ENCODE measurements at regions not wholly inside any gene's neighbourhood (a gene's known extent, or its start where the extent isn't known, plus 50 kb on each side); places are given as distances from the start of the nearest gene placed in this dataset.
"Not testable (repeated sequence)": the region's sequence is repeated elsewhere in the genome, so short reads cannot be mapped to it uniquely, and the experiment has no call there.

- no peak overlapping the region for H3K4me3 ChIP-seq (ENCODE audit: control insufficient read depth in 1 of 2, extremely low read depth in 1 of 2, low read length in 1 of 2)
- Mint-ChIP-seq H3K4me3 (no peak overlapping the region), H3K9me3 (no peaks in the 10 kb centered on the region), H3K27me3 (no peaks in the 10 kb centered on the region), H3K27ac (no peak overlapping the region), H3K4me1 (no peaks in the 10 kb centered on the region), H3K36me3 (no peaks in the 10 kb centered on the region)
- DNase-seq (no peak), ATAC-seq (replicated peaks in 1 of 4) (no peak)
- no peaks in the 10 kb centered on the region for H3K36me3 ChIP-seq (ENCODE audit: control insufficient read depth in 2 of 2, extremely low read depth in 1 of 2, insufficient read depth in 1 of 2, low read length in 1 of 2)
- peaks cover 0 to 5% of the 10 kb centered on the region in 2 experiments for H3K27me3 ChIP-seq (replicated peaks in 1 of 2; ENCODE audit: control insufficient read depth in 2 of 2, extremely low read depth in 1 of 2, insufficient read depth in 2 of 2, low read length in 1 of 2)
- WGBS (ENCODE audit: insufficient coverage) = no CpG with 5 or more reads among the region's 3 CpGs
- CTCF ChIA-PET = no interaction called here
- H3K4me1 ChIP-seq (ENCODE audit: control insufficient read depth in 1 of 2, extremely low read depth in 1 of 2, insufficient read depth in 2 of 2, low read length in 2 of 2) = no peaks in the 10 kb centered on the region
- POLR2A ChIA-PET = no interaction called here
- no peak overlapping the region for H3K27ac ChIP-seq (ENCODE audit: low read length)
- H3K9me3 ChIP-seq = no peaks in the 10 kb centered on the region
Observed at GRCh38 chr10:21363731-21364104, 161.8 kb downstream of the SKIDA1 start.

GRCh38 chr10:21363092-21363730 is 162.3 kb downstream of the SKIDA1 start:
- 73% methylated on average over 1 of the region's 4 CpGs for WGBS (ENCODE audit: insufficient coverage)
- no peak overlapping the region for H3K27ac Mint-ChIP-seq
- H3K9me3 ChIP-seq = no peaks in the 10 kb centered on the region
- no peak overlapping the region for H3K27ac ChIP-seq (ENCODE audit: low read length)
- H3K4me1 Mint-ChIP-seq = no peaks in the 10 kb centered on the region
- H3K4me1 ChIP-seq (ENCODE audit: control insufficient read depth in 1 of 2, extremely low read depth in 1 of 2, insufficient read depth in 2 of 2, low read length in 2 of 2) = no peaks in the 10 kb centered on the region
- no peaks in the 10 kb centered on the region for H3K27me3 Mint-ChIP-seq
- H3K27me3 ChIP-seq (replicated peaks in 1 of 2; ENCODE audit: control insufficient read depth in 2 of 2, extremely low read depth in 1 of 2, insufficient read depth in 2 of 2, low read length in 1 of 2) = peaks cover 0 to 5% of the 10 kb centered on the region in 2 experiments
- no peaks in the 10 kb centered on the region for H3K36me3 Mint-ChIP-seq
- no peaks in the 10 kb centered on the region for H3K36me3 ChIP-seq (ENCODE audit: control insufficient read depth in 2 of 2, extremely low read depth in 1 of 2, insufficient read depth in 1 of 2, low read length in 1 of 2)
- H3K4me3 ChIP-seq (ENCODE audit: control insufficient read depth in 1 of 2, extremely low read depth in 1 of 2, low read length in 1 of 2) = no peak overlapping the region
- DNase-seq = no peak
- CTCF ChIA-PET = no interaction called here
- no peak overlapping the region for H3K4me3 Mint-ChIP-seq
- POLR2A ChIA-PET = interaction anchor here in 1 of 2 donors (0.6 kb wide), 1 partner anchor 46 kb away, joined by 4 read pairs; no protein-coding TSS in a partner anchor
- no peaks in the 10 kb centered on the region for H3K9me3 Mint-ChIP-seq
- ATAC-seq (replicated peaks in 1 of 4) = no peak

GRCh38 chr10:21359202-21359601 is 166.3 kb downstream of the SKIDA1 start:
- DNase-seq = no peak
- Histone ChIP-seq H3K9me3 (no peaks in the 10 kb centered on the region), H3K27me3 (replicated peaks in 1 of 2; ENCODE audit: control insufficient read depth in 2 of 2, extremely low read depth in 1 of 2, insufficient read depth in 2 of 2, low read length in 1 of 2) (peaks cover 0 to 7% of the 10 kb centered on the region in 2 experiments), H3K4me1 (ENCODE audit: control insufficient read depth in 1 of 2, extremely low read depth in 1 of 2, insufficient read depth in 2 of 2, low read length in 2 of 2) (no peaks in the 10 kb centered on the region), H3K27ac (ENCODE audit: low read length) (no peak overlapping the region), H3K36me3 (ENCODE audit: control insufficient read depth in 2 of 2, extremely low read depth in 1 of 2, insufficient read depth in 1 of 2, low read length in 1 of 2) (no peaks in the 10 kb centered on the region), H3K4me3 (ENCODE audit: control insufficient read depth in 1 of 2, extremely low read depth in 1 of 2, low read length in 1 of 2) (no peak overlapping the region)
- Mint-ChIP-seq H3K9me3 (no peaks in the 10 kb centered on the region), H3K4me1 (no peaks in the 10 kb centered on the region), H3K36me3 (no peaks in the 10 kb centered on the region), H3K27ac (no peak overlapping the region), H3K27me3 (peaks cover 3 to 6% of the 10 kb centered on the region in 2 donors), H3K4me3 (no peak overlapping the region)
- ChIA-PET CTCF (interaction anchor here in 1 of 2 donors (0.6 kb wide), 1 partner anchor 615 kb away, joined by 3 read pairs; no protein-coding TSS in a partner anchor), POLR2A (no interaction called here)
- ATAC-seq (replicated peaks in 1 of 4) = no peak
- WGBS (ENCODE audit: insufficient coverage) = no CpG with 5 or more reads among the region's 2 CpGs

- H3K9me3 Mint-ChIP-seq = no peaks in the 10 kb centered on the region
- no peaks in the 10 kb centered on the region for H3K36me3 Mint-ChIP-seq
- no peak overlapping the region for H3K4me3 Mint-ChIP-seq
- H3K4me1 Mint-ChIP-seq = no peaks in the 10 kb centered on the region
- H3K27ac Mint-ChIP-seq = no peak overlapping the region
- Histone ChIP-seq H3K4me1 (ENCODE audit: control insufficient read depth in 1 of 2, extremely low read depth in 1 of 2, insufficient read depth in 2 of 2, low read length in 2 of 2) (no peaks in the 10 kb centered on the region), H3K9me3 (no peaks in the 10 kb centered on the region), H3K4me3 (ENCODE audit: control insufficient read depth in 1 of 2, extremely low read depth in 1 of 2, low read length in 1 of 2) (no peak overlapping the region), H3K36me3 (ENCODE audit: control insufficient read depth in 2 of 2, extremely low read depth in 1 of 2, insufficient read depth in 1 of 2, low read length in 1 of 2) (no peaks in the 10 kb centered on the region), H3K27me3 (replicated peaks in 1 of 2; ENCODE audit: control insufficient read depth in 2 of 2, extremely low read depth in 1 of 2, insufficient read depth in 2 of 2, low read length in 1 of 2) (peaks cover 0 to 4% of the 10 kb centered on the region in 2 experiments), H3K27ac (ENCODE audit: low read length) (no peak overlapping the region)
- WGBS (ENCODE audit: insufficient coverage) = 64% methylated on average over 2 of the region's 2 CpGs
- DNase-seq = no peak
- ATAC-seq (replicated peaks in 1 of 4) = no peak
- peaks cover 3 to 6% of the 10 kb centered on the region in 2 donors for H3K27me3 Mint-ChIP-seq
- ChIA-PET CTCF (no interaction called here), POLR2A (no interaction called here)
Observed at GRCh38 chr10:21355591-21356011, 169.9 kb downstream of the SKIDA1 start.

GRCh38 chr10:21352886-21353285 is 172.6 kb downstream of the SKIDA1 start:
- CTCF ChIA-PET = no interaction called here
- H3K36me3 Mint-ChIP-seq = no peaks in the 10 kb centered on the region
- no peaks in the 10 kb centered on the region for H3K4me1 Mint-ChIP-seq
- H3K4me3 Mint-ChIP-seq = no peak overlapping the region
- Histone ChIP-seq H3K27ac (ENCODE audit: low read length) (no peak overlapping the region), H3K4me3 (ENCODE audit: control insufficient read depth in 1 of 2, extremely low read depth in 1 of 2, low read length in 1 of 2) (no peak overlapping the region), H3K27me3 (replicated peaks in 1 of 2; ENCODE audit: control insufficient read depth in 2 of 2, extremely low read depth in 1 of 2, insufficient read depth in 2 of 2, low read length in 1 of 2) (peaks cover 0 to 2% of the 10 kb centered on the region in 2 experiments), H3K36me3 (ENCODE audit: control insufficient read depth in 2 of 2, extremely low read depth in 1 of 2, insufficient read depth in 1 of 2, low read length in 1 of 2) (no peaks in the 10 kb centered on the region), H3K9me3 (no peaks in the 10 kb centered on the region), H3K4me1 (ENCODE audit: control insufficient read depth in 1 of 2, extremely low read depth in 1 of 2, insufficient read depth in 2 of 2, low read length in 2 of 2) (no peaks in the 10 kb centered on the region)
- no peak overlapping the region for H3K27ac Mint-ChIP-seq
- peaks cover 3 to 6% of the 10 kb centered on the region in 2 donors for H3K27me3 Mint-ChIP-seq
- POLR2A ChIA-PET = no interaction called here
- WGBS (ENCODE audit: insufficient coverage) = no CpG with 5 or more reads among the region's 1 CpG
- no peaks in the 10 kb centered on the region for H3K9me3 Mint-ChIP-seq
- ATAC-seq (replicated peaks in 1 of 4) (no peak), DNase-seq (no peak)

- H3K4me1 ChIP-seq (ENCODE audit: control insufficient read depth in 1 of 2, extremely low read depth in 1 of 2, insufficient read depth in 2 of 2, low read length in 2 of 2); H3K27me3 Mint-ChIP-seq; H3K27me3 ChIP-seq (replicated peaks in 1 of 2; ENCODE audit: control insufficient read depth in 2 of 2, extremely low read depth in 1 of 2, insufficient read depth in 2 of 2, low read length in 1 of 2); H3K9me3 ChIP-seq; H3K36me3 ChIP-seq (ENCODE audit: control insufficient read depth in 2 of 2, extremely low read depth in 1 of 2, insufficient read depth in 1 of 2, low read length in 1 of 2); H3K9me3 Mint-ChIP-seq; H3K36me3 Mint-ChIP-seq; POLR2A ChIA-PET; H3K4me3 ChIP-seq (ENCODE audit: control insufficient read depth in 1 of 2, extremely low read depth in 1 of 2, low read length in 1 of 2); H3K4me3 Mint-ChIP-seq; ATAC-seq (replicated peaks in 1 of 4); H3K4me1 Mint-ChIP-seq; H3K27ac ChIP-seq (ENCODE audit: low read length); DNase-seq; H3K27ac Mint-ChIP-seq; CTCF ChIA-PET: not testable (repeated sequence)
- no CpG with 5 or more reads among the region's 2 CpGs for WGBS (ENCODE audit: insufficient coverage)
Observed at GRCh38 chr10:21351594-21351993, 173.9 kb downstream of the SKIDA1 start.

GRCh38 chr10:21349912-21350286 is 175.6 kb downstream of the SKIDA1 start:
- no peaks in the 10 kb centered on the region for H3K36me3 Mint-ChIP-seq
- no peaks in the 10 kb centered on the region for H3K4me1 Mint-ChIP-seq
- peaks cover 0 to 4% of the 10 kb centered on the region in 2 donors for H3K27me3 Mint-ChIP-seq
- ChIA-PET CTCF (no interaction called here), POLR2A (no interaction called here)
- no peak overlapping the region for H3K4me3 Mint-ChIP-seq
- WGBS (ENCODE audit: insufficient coverage) = 87% methylated on average over 3 of the region's 3 CpGs
- peaks cover 0 to 5% (median 0%) of the 10 kb centered on the region in 3 donors for H3K9me3 Mint-ChIP-seq
- no peaks in the 10 kb centered on the region for H3K27me3 ChIP-seq (replicated peaks in 1 of 2; ENCODE audit: control insufficient read depth in 2 of 2, extremely low read depth in 1 of 2, insufficient read depth in 2 of 2, low read length in 1 of 2)
- ATAC-seq (replicated peaks in 1 of 4) (no peak), DNase-seq (no peak)
- no peaks in the 10 kb centered on the region for H3K36me3 ChIP-seq (ENCODE audit: control insufficient read depth in 2 of 2, extremely low read depth in 1 of 2, insufficient read depth in 1 of 2, low read length in 1 of 2)
- no peaks in the 10 kb centered on the region for H3K4me1 ChIP-seq (ENCODE audit: control insufficient read depth in 1 of 2, extremely low read depth in 1 of 2, insufficient read depth in 2 of 2, low read length in 2 of 2)
- no peak overlapping the region for H3K27ac ChIP-seq (ENCODE audit: low read length)
- no peak overlapping the region for H3K27ac Mint-ChIP-seq
- no peaks in the 10 kb centered on the region for H3K9me3 ChIP-seq
- no peak overlapping the region for H3K4me3 ChIP-seq (ENCODE audit: control insufficient read depth in 1 of 2, extremely low read depth in 1 of 2, low read length in 1 of 2)

Measured in T-cell (primary cell).